CD8-positive, alpha-beta memory T cell (primary cell): ENCODE measurements at regions not wholly inside any gene's neighbourhood (a gene's known extent, or its start where the extent isn't known, plus 50 kb on each side); places are given as distances from the start of the nearest gene placed in this dataset.

Experiments
- CTCF ChIA-PET: fragments of 350-600 bp; sonication (Branson Sonifier 250); formaldehyde crosslinking; loops from one replicate; lab custom pipeline; 2021; ENCODE audit warnings: antibody characterized with exemption; lab: Charles Lee
- POLR2A ChIA-PET: fragments of 350-600 bp; sonication (Branson Sonifier 250); formaldehyde crosslinking; loops from one replicate; lab custom pipeline; 2021; ENCODE audit warnings: antibody characterized with exemption; lab: Charles Lee
- DNase-seq, 5 donors: peaks; one replicate each; pipeline versions ENCODE4 v3.0.0 to v3.0.0-alpha.2; 2020 to 2022; ENCODE audit warnings: mixed read lengths in 1 of 5
- H3K27ac ChIP-seq: one replicate; pipeline ENCODE4 v1.7.0; 2013; ENCODE audit warnings: low read depth, mild to moderate bottlenecking, low read length, moderate library complexity
- H3K27me3 ChIP-seq: 2 replicates; pipeline ENCODE4 v1.7.0; 2013; ENCODE audit warnings: low read length, mild to moderate bottlenecking; ENCODE audit not compliant: insufficient read depth, poor library complexity, severe bottlenecking
- H3K36me3 ChIP-seq: 2 replicates; pipeline ENCODE4 v1.7.0; 2013; ENCODE audit warnings: mild to moderate bottlenecking, low read length, moderate library complexity; ENCODE audit not compliant: insufficient read depth
- H3K4me1 ChIP-seq: 2 replicates; pipeline ENCODE4 v1.7.0; 2013; ENCODE audit warnings: mild to moderate bottlenecking, low read length, moderate library complexity; ENCODE audit not compliant: insufficient read depth
- H3K4me3 ChIP-seq: 2 replicates; pipeline ENCODE4 v1.7.0; 2013; ENCODE audit warnings: mild to moderate bottlenecking, low read length
- H3K9me3 ChIP-seq: 2 replicates; pipeline ENCODE4 v1.7.0; 2013; ENCODE audit warnings: mild to moderate bottlenecking, low read length
- H3K27ac Mint-ChIP-seq, 8 donors: one replicate each; pipeline ENCODE4 v1.8.0; 2020 to 2021; ENCODE audit warnings: mixed read lengths in 8 of 8, mild to moderate bottlenecking in 6 of 8, inconsistent platforms in 3 of 8, moderate library complexity in 3 of 8
- H3K27me3 Mint-ChIP-seq, 2 donors: one replicate each; pipeline ENCODE4 v1.8.0; 2020 to 2021; ENCODE audit warnings: mixed read lengths in 2 of 2, mild to moderate bottlenecking in 1 of 2, moderate library complexity in 1 of 2
- H3K36me3 Mint-ChIP-seq, 3 donors: one replicate each; pipeline ENCODE4 v1.8.0; 2020 to 2021; ENCODE audit warnings: mixed read lengths in 3 of 3, inconsistent platforms in 1 of 3, mild to moderate bottlenecking in 1 of 3
- H3K4me1 Mint-ChIP-seq, 3 donors: one replicate each; pipeline ENCODE4 v1.8.0; 2020 to 2021; ENCODE audit warnings: mixed read lengths in 3 of 3, inconsistent platforms in 1 of 3, mild to moderate bottlenecking in 1 of 3
- H3K4me3 Mint-ChIP-seq, 7 donors: one replicate each; pipeline ENCODE4 v1.8.0; 2020 to 2021; ENCODE audit warnings: mixed read lengths in 7 of 7, mild to moderate bottlenecking in 6 of 7, moderate library complexity in 4 of 7, inconsistent platforms in 2 of 7
- H3K9me3 Mint-ChIP-seq, 5 donors: one replicate each; pipeline ENCODE4 v1.8.0; 2020 to 2022; ENCODE audit warnings: mixed read lengths in 5 of 5, mild to moderate bottlenecking in 3 of 5, moderate library complexity in 2 of 5, inconsistent platforms in 1 of 5

- CTCF ChIA-PET, result no interaction called here
- no peaks in the 10 kb centered on the region for H3K36me3 Mint-ChIP-seq
- no peak overlapping the region for H3K4me3 Mint-ChIP-seq
Observed at GRCh38 chr4:24174602-24175001, 284.8 kb upstream of the PPARGC1A start.

GRCh38 chr4:24172406-24172805, 282.6 kb upstream of the PPARGC1A start:
- H3K27ac Mint-ChIP-seq, result no peak overlapping the region
- H3K9me3 Mint-ChIP-seq, result peaks cover 2 to 15% (median 4%) of the 10 kb centered on the region in 5 donors
- H3K4me1 Mint-ChIP-seq, result no peaks in the 10 kb centered on the region
- peaks cover 0 to 2% of the 10 kb centered on the region in 2 donors for H3K27me3 Mint-ChIP-seq
- H3K4me3 ChIP-seq, result no peak overlapping the region
- no peak overlapping the region for H3K27ac ChIP-seq
- no peak overlapping the region for H3K4me3 Mint-ChIP-seq
- no peaks in the 10 kb centered on the region for H3K27me3 ChIP-seq
- CTCF ChIA-PET, result no interaction called here
- H3K36me3 ChIP-seq, result no peaks in the 10 kb centered on the region
- H3K9me3 ChIP-seq, result no peaks in the 10 kb centered on the region
- DNase-seq, result no peak
- POLR2A ChIA-PET, result no interaction called here
- no peaks in the 10 kb centered on the region for H3K4me1 ChIP-seq
- no peaks in the 10 kb centered on the region for H3K36me3 Mint-ChIP-seq

More at GRCh38 chr4:24174602-24175001, 284.8 kb upstream of the PPARGC1A start:
- Histone ChIP-seq H3K4me3 (no peak overlapping the region), H3K27me3 (no peaks in the 10 kb centered on the region), H3K9me3 (no peaks in the 10 kb centered on the region), H3K4me1 (no peaks in the 10 kb centered on the region), H3K27ac (no peak overlapping the region), H3K36me3 (no peaks in the 10 kb centered on the region)
- Mint-ChIP-seq H3K4me1 (no peaks in the 10 kb centered on the region), H3K9me3 (peaks cover 3 to 20% (median 7%) of the 10 kb centered on the region in 5 donors), H3K27ac (no peak overlapping the region), H3K27me3 (peaks cover 0 to 2% of the 10 kb centered on the region in 2 donors)
- DNase-seq, result no peak
- POLR2A ChIA-PET, result no interaction called here

- POLR2A ChIA-PET, result no interaction called here
- H3K27ac Mint-ChIP-seq, result no peak overlapping the region
- H3K36me3 ChIP-seq, result no peaks in the 10 kb centered on the region
- CTCF ChIA-PET, result no interaction called here
- H3K4me1 Mint-ChIP-seq, result no peaks in the 10 kb centered on the region
- DNase-seq, result no peak
- no peaks in the 10 kb centered on the region for H3K9me3 ChIP-seq
- H3K4me3 Mint-ChIP-seq, result no peak overlapping the region
- H3K4me3 ChIP-seq, result no peak overlapping the region
- H3K9me3 Mint-ChIP-seq, result peaks cover 0 to 14% (median 4%) of the 10 kb centered on the region in 5 donors
- no peak overlapping the region for H3K27ac ChIP-seq
- peaks cover 0 to 2% of the 10 kb centered on the region in 2 donors for H3K27me3 Mint-ChIP-seq
- H3K36me3 Mint-ChIP-seq, result no peaks in the 10 kb centered on the region
- H3K27me3 ChIP-seq, result no peaks in the 10 kb centered on the region
- no peaks in the 10 kb centered on the region for H3K4me1 ChIP-seq
Observed at GRCh38 chr4:24169956-24170355, 280.1 kb upstream of the PPARGC1A start.

GRCh38 chr4:24168658-24169057, 278.8 kb upstream of the PPARGC1A start:
- no peaks in the 10 kb centered on the region for H3K36me3 Mint-ChIP-seq
- no peaks in the 10 kb centered on the region for H3K4me1 Mint-ChIP-seq
- no peaks in the 10 kb centered on the region for H3K4me1 ChIP-seq
- H3K4me3 ChIP-seq, result no peak overlapping the region
- H3K9me3 Mint-ChIP-seq, result peaks cover 0 to 10% (median 6%) of the 10 kb centered on the region in 5 donors
- no peak overlapping the region for H3K27ac ChIP-seq
- no peak overlapping the region for H3K4me3 Mint-ChIP-seq
- POLR2A ChIA-PET, result no interaction called here
- no peaks in the 10 kb centered on the region for H3K27me3 ChIP-seq
- CTCF ChIA-PET, result no interaction called here
- no peak for DNase-seq
- H3K27ac Mint-ChIP-seq, result no peak overlapping the region
- H3K9me3 ChIP-seq, result no peaks in the 10 kb centered on the region
- H3K27me3 Mint-ChIP-seq, result no peaks in the 10 kb centered on the region
- H3K36me3 ChIP-seq, result no peaks in the 10 kb centered on the region

GRCh38 chr4:24166501-24166900, 276.7 kb upstream of the PPARGC1A start:
- H3K27me3 Mint-ChIP-seq, result no peaks in the 10 kb centered on the region
- H3K36me3 Mint-ChIP-seq, result no peaks in the 10 kb centered on the region
- peaks cover 0 to 9% (median 5%) of the 10 kb centered on the region in 5 donors for H3K9me3 Mint-ChIP-seq
- H3K4me3 Mint-ChIP-seq, result no peak overlapping the region
- H3K4me3 ChIP-seq, result no peak overlapping the region
- H3K27me3 ChIP-seq, result no peaks in the 10 kb centered on the region
- no peaks in the 10 kb centered on the region for H3K4me1 ChIP-seq
- no peak overlapping the region for H3K27ac ChIP-seq
- ChIA-PET CTCF (no interaction called here), POLR2A (no interaction called here)
- H3K36me3 ChIP-seq, result no peaks in the 10 kb centered on the region
- no peaks in the 10 kb centered on the region for H3K4me1 Mint-ChIP-seq
- H3K27ac Mint-ChIP-seq, result no peak overlapping the region
- H3K9me3 ChIP-seq, result no peaks in the 10 kb centered on the region
- no peak for DNase-seq

GRCh38 chr4:24164797-24165196, 274.9 kb upstream of the PPARGC1A start:
- Mint-ChIP-seq H3K4me3 (no peak overlapping the region), H3K27me3 (no peaks in the 10 kb centered on the region), H3K4me1 (no peaks in the 10 kb centered on the region), H3K27ac (no peak overlapping the region), H3K9me3 (peaks cover 0 to 4% (median 3%) of the 10 kb centered on the region in 5 donors), H3K36me3 (no peaks in the 10 kb centered on the region)
- no peaks in the 10 kb centered on the region for H3K36me3 ChIP-seq
- no peaks in the 10 kb centered on the region for H3K27me3 ChIP-seq
- no peak overlapping the region for H3K27ac ChIP-seq
- ChIA-PET POLR2A (no interaction called here), CTCF (no interaction called here)
- H3K4me3 ChIP-seq, result no peak overlapping the region
- DNase-seq, result no peak
- no peaks in the 10 kb centered on the region for H3K4me1 ChIP-seq
- H3K9me3 ChIP-seq, result no peaks in the 10 kb centered on the region

- peaks cover 0 to 4% (median 3%) of the 10 kb centered on the region in 5 donors for H3K9me3 Mint-ChIP-seq
- CTCF ChIA-PET, result interaction anchor here (0.7 kb wide), 1 partner anchor 11 kb away, joined by 4 read pairs; no protein-coding TSS in a partner anchor
Observed at GRCh38 chr4:24164054-24164693, 274.3 kb upstream of the PPARGC1A start.

GRCh38 chr4:24163314-24163713, 273.5 kb upstream of the PPARGC1A start:
- Mint-ChIP-seq H3K9me3 (peaks cover 0 to 4% (median 2%) of the 10 kb centered on the region in 5 donors), H3K27me3 (no peaks in the 10 kb centered on the region), H3K36me3 (no peaks in the 10 kb centered on the region), H3K4me1 (no peaks in the 10 kb centered on the region), H3K4me3 (no peak overlapping the region), H3K27ac (no peak overlapping the region)
- CTCF ChIA-PET, result no interaction called here
- no peaks in the 10 kb centered on the region for H3K4me1 ChIP-seq
- no peaks in the 10 kb centered on the region for H3K36me3 ChIP-seq
- no peak overlapping the region for H3K4me3 ChIP-seq
- H3K27ac ChIP-seq, result no peak overlapping the region
- POLR2A ChIA-PET, result no interaction called here
- no peak for DNase-seq
- H3K27me3 ChIP-seq, result no peaks in the 10 kb centered on the region
- no peaks in the 10 kb centered on the region for H3K9me3 ChIP-seq

More at GRCh38 chr4:24164054-24164693, 274.3 kb upstream of the PPARGC1A start:
- H3K36me3 Mint-ChIP-seq, result no peaks in the 10 kb centered on the region
- H3K4me3 Mint-ChIP-seq, result no peak overlapping the region
- DNase-seq, result no peak
- Histone ChIP-seq H3K9me3 (no peaks in the 10 kb centered on the region), H3K36me3 (no peaks in the 10 kb centered on the region), H3K27me3 (no peaks in the 10 kb centered on the region), H3K4me1 (no peaks in the 10 kb centered on the region), H3K27ac (no peak overlapping the region), H3K4me3 (no peak overlapping the region)
- H3K27ac Mint-ChIP-seq, result no peak overlapping the region
- H3K27me3 Mint-ChIP-seq, result no peaks in the 10 kb centered on the region
- H3K4me1 Mint-ChIP-seq, result no peaks in the 10 kb centered on the region
- POLR2A ChIA-PET, result no interaction called here
